Islet precursor cell (in vitro differentiated cells): ENCODE measurements at regions not wholly inside any gene's neighbourhood (a gene's known extent, or its start where the extent isn't known, plus 50 kb on each side); places are given as distances from the start of the nearest gene placed in this dataset.

ENCODE experiments used
- DNase-seq: peaks from one replicate; pipeline ENCODE4 v3.0.0-alpha.2; 2018

- DNase-seq = peak; percentile 91
Measured at GRCh38 chr12:27179400-27180214, 64.5 kb upstream of the STK38L start.

- DNase-seq = no peak
Measured at GRCh38 chr12:27180906-27181505, 63.1 kb upstream of the STK38L start.

GRCh38 chr12:27183342-27183741, 60.7 kb upstream of the STK38L start:
- no peak for DNase-seq

- no peak for DNase-seq
Measured at GRCh38 chr12:27185234-27186021, 58.7 kb upstream of the STK38L start.

GRCh38 chr12:27186022-27186839, 57.9 kb upstream of the STK38L start:
- no peak for DNase-seq

GRCh38 chr12:27187697-27188096, 56.4 kb upstream of the STK38L start:
- no peak for DNase-seq

GRCh38 chr12:27190761-27191160, 53.3 kb upstream of the STK38L start:
- no peak for DNase-seq

GRCh38 chr12:27191531-27191930, 52.6 kb upstream of the STK38L start:
- no peak for DNase-seq

GRCh38 chr12:27192118-27192802, 51.8 kb upstream of the STK38L start:
- no peak for DNase-seq

GRCh38 chr12:27193106-27193505, 51.0 kb upstream of the STK38L start:
- DNase-seq = no peak

GRCh38 chr12:27193854-27194544, 50.1 kb upstream of the STK38L start:
- DNase-seq = peak; percentile 97
